ENCODE measurements at regions not wholly inside any gene's neighbourhood (a gene's known extent, or its start where the extent isn't known, plus 50 kb on each side); places are given as distances from the start of the nearest gene placed in this dataset.

- no peak for DNase-seq
- H2AFZ ChIP-seq, result no peak overlapping the region
- peaks cover 60% of the 10 kb centered on the region for H3K27me3 ChIP-seq (ENCODE audit: insufficient read depth, low read depth)
- intact Hi-C loops (cut with micrococcal nuclease; ENCODE audit: unreplicated experiment), result no loop called here
- no peaks in the 10 kb centered on the region for H3K79me2 ChIP-seq (ENCODE audit: low read depth)
- no peak overlapping the region for H3K27ac ChIP-seq
- no peaks in the 10 kb centered on the region; the same call in 1 of the 2 replicates for H4K20me1 ChIP-seq (ENCODE audit: insufficient read depth)
- ChIA-PET POLR2A (ENCODE audit: unreplicated experiment) (no interaction called here), CTCF (no interaction called here)
- no peak overlapping the region for H3K4me2 ChIP-seq
- no peaks in the 10 kb centered on the region for H3K4me1 ChIP-seq (replicated peaks; ENCODE audit: insufficient read depth)
- TF ChIP-seq, protein P1, sequence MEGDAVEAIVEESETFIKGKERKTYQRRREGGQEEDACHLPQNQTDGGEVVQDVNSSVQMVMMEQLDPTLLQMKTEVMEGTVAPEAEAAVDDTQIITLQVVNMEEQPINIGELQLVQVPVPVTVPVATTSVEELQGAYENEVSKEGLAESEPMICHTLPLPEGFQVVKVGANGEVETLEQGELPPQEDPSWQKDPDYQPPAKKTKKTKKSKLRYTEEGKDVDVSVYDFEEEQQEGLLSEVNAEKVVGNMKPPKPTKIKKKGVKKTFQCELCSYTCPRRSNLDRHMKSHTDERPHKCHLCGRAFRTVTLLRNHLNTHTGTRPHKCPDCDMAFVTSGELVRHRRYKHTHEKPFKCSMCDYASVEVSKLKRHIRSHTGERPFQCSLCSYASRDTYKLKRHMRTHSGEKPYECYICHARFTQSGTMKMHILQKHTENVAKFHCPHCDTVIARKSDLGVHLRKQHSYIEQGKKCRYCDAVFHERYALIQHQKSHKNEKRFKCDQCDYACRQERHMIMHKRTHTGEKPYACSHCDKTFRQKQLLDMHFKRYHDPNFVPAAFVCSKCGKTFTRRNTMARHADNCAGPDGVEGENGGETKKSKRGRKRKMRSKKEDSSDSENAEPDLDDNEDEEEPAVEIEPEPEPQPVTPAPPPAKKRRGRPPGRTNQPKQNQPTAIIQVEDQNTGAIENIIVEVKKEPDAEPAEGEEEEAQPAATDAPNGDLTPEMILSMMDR (conservative IDR thresholded peaks at IDR 0.05), result no peak
- BruUV-seq (replicated peaks), result no TSS peak
- no peaks in the 10 kb centered on the region for H3F3A ChIP-seq (ENCODE audit: insufficient read depth, low read depth)
- H3K36me3 ChIP-seq (ENCODE audit: low read depth), result no peaks in the 10 kb centered on the region
- no peaks in the 10 kb centered on the region for H3K9me2 ChIP-seq (ENCODE audit: insufficient read depth)
- no peak overlapping the region for H3K4me3 ChIP-seq
- H3K9me3 ChIP-seq (ENCODE audit: insufficient read depth, low read depth), result no peaks in the 10 kb centered on the region; the same call in 1 of the 2 replicates
Observed at GRCh38 chr2:60268032-60268431, 285.4 kb downstream of the BCL11A start.

GRCh38 chr2:60267122-60267521, 286.3 kb downstream of the BCL11A start:
- Histone ChIP-seq H2AFZ (no peak overlapping the region), H3K27ac (no peak overlapping the region), H3F3A (ENCODE audit: insufficient read depth, low read depth) (no peaks in the 10 kb centered on the region), H3K27me3 (ENCODE audit: insufficient read depth, low read depth) (peaks cover 52% of the 10 kb centered on the region), H4K20me1 (ENCODE audit: insufficient read depth) (no peaks in the 10 kb centered on the region), H3K4me3 (no peak overlapping the region), H3K9me2 (ENCODE audit: insufficient read depth) (no peaks in the 10 kb centered on the region), H3K4me2 (no peak overlapping the region), H3K36me3 (ENCODE audit: low read depth) (no peaks in the 10 kb centered on the region), H3K4me1 (replicated peaks; ENCODE audit: insufficient read depth) (no peaks in the 10 kb centered on the region), H3K79me2 (ENCODE audit: low read depth) (no peaks in the 10 kb centered on the region), H3K9me3 (ENCODE audit: insufficient read depth, low read depth) (no peaks in the 10 kb centered on the region)
- DNase-seq, result no peak
- no TSS peak for BruUV-seq (replicated peaks)
- no peak for TF ChIP-seq EZH2 (IDR thresholded peaks at IDR 0.05; ENCODE audit: low read depth)
- TF ChIP-seq, protein P1 (conservative IDR thresholded peaks at IDR 0.05), result no peak
- ChIA-PET CTCF (no interaction called here), POLR2A (ENCODE audit: unreplicated experiment) (no interaction called here)
- intact Hi-C loops (cut with micrococcal nuclease; ENCODE audit: unreplicated experiment), result no loop called here

DNA sequence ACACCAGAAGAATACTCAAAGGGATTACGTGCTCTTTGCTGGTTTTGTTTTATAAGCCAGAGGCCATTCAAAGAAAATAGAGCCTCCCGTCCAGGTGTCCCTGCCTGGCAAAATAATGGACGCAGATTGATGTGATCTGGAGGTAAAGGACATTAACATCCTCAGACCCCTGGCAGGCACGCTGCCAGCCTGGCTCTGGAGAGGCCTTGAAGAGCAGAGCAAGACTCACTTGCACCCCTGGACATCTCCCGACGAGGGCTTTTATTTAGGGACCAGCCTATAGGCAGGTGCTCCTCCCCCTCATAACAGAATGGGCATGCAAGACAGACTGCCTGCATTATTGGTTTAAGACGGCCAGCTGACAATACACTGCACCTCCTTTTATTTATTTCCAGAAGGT, 291.3 kb downstream of the BCL11A start:
- POLR2A ChIA-PET (ENCODE audit: unreplicated experiment), result no interaction called here
- Histone ChIP-seq H3K4me2 (no peak overlapping the region), H3K9me2 (ENCODE audit: insufficient read depth) (no peaks in the 10 kb centered on the region), H3K36me3 (ENCODE audit: low read depth) (no peaks in the 10 kb centered on the region), H2AFZ (no peak overlapping the region), H3K79me2 (ENCODE audit: low read depth) (no peaks in the 10 kb centered on the region), H3K4me3 (no peak overlapping the region), H3K4me1 (replicated peaks; ENCODE audit: insufficient read depth) (no peaks in the 10 kb centered on the region), H3F3A (ENCODE audit: insufficient read depth, low read depth) (no peaks in the 10 kb centered on the region), H3K27ac (no peak overlapping the region), H3K9me3 (ENCODE audit: insufficient read depth, low read depth) (no peaks in the 10 kb centered on the region), H3K27me3 (ENCODE audit: insufficient read depth, low read depth) (peaks cover 13% of the 10 kb centered on the region), H4K20me1 (ENCODE audit: insufficient read depth) (no peaks in the 10 kb centered on the region)
- no TSS peak for BruUV-seq (replicated peaks)
- CTCF ChIA-PET, result no interaction called here
- intact Hi-C loops (cut with micrococcal nuclease; ENCODE audit: unreplicated experiment), result no loop called here
- no peak for DNase-seq
- TF ChIP-seq, protein P1 (conservative IDR thresholded peaks at IDR 0.05), result no peak
- TF ChIP-seq EZH2 (IDR thresholded peaks at IDR 0.05; ENCODE audit: low read depth), result no peak

Measured in PC-9 (cell line).